Stomach (tissue), 8 donors: ENCODE measurements at regions not wholly inside any gene's neighbourhood (a gene's known extent, or its start where the extent isn't known, plus 50 kb on each side); places are given as distances from the start of the nearest gene placed in this dataset.

Experiments
- DNase-seq, 2 donors: peaks; one replicate each; pipeline versions ENCODE4 v3.0.0 to v3.0.0-alpha.2; 2013 to 2019
- H3K27ac ChIP-seq, 5 donors: fragments of 200-600 bp in 4 of 5; sonication (generic) in 4 of 5; one replicate each; pipeline ENCODE4 v1.5.1; 2013 to 2019; ENCODE audit warnings: mild to moderate bottlenecking in 1 of 5, moderate library complexity in 1 of 5
- H3K27me3 ChIP-seq, 3 donors: fragments of 200-600 bp; sonication (generic); one replicate each; pipeline ENCODE4 v1.5.1; 2017 to 2019; ENCODE audit warnings: mixed run types in 1 of 3
- H3K36me3 ChIP-seq, 4 donors: fragments of 200-600 bp; sonication (generic); 1 replicate in 3 of 4; 2 replicates in 1 of 4; pipeline ENCODE4 v1.5.1; 2016 to 2019
- H3K4me1 ChIP-seq, 4 donors: fragments of 200-600 bp; sonication (generic); one replicate each; pipeline ENCODE4 v1.5.1; 2016 to 2019
- H3K4me3 ChIP-seq, 4 donors: fragments of 200-600 bp; sonication (generic) in 3 of 4; one replicate each; pipeline ENCODE4 v1.5.1; 2016 to 2019; ENCODE audit warnings: mild to moderate bottlenecking in 1 of 4
- H3K9me3 ChIP-seq, 4 donors: fragments of 200-600 bp; sonication (generic); one replicate each; pipeline ENCODE4 v1.5.1; 2016 to 2019
- CTCF ChIP-seq, 7 experiments: fragments of 450-650 bp in 4 of 7; fragments of 200-600 bp in 3 of 7; sonication (generic) in 3 of 7; IDR thresholded peaks; one replicate each; pipeline ENCODE4 v1.5.1; 2016 to 2019; ENCODE audit warnings: antibody characterized with exemption in 7 of 7, control low read depth in 2 of 7, mild to moderate bottlenecking in 1 of 7
- EP300 ChIP-seq: sonication (generic); formaldehyde crosslinking; IDR thresholded peaks from one replicate; pipeline ENCODE4 v1.6.1; 2017; ENCODE audit warnings: antibody characterized with exemption
- POLR2A ChIP-seq, 4 donors: fragments of 450-650 bp; IDR thresholded peaks; one replicate each; pipeline ENCODE4 v1.6.1; 2016; ENCODE audit warnings: antibody characterized with exemption in 4 of 4, control low read depth in 2 of 4, mild to moderate bottlenecking in 1 of 4, moderate library complexity in 1 of 4
- POLR2AphosphoS5 ChIP-seq, 3 donors: sonication (generic); formaldehyde crosslinking; IDR thresholded peaks; one replicate each; pipeline ENCODE4 v1.6.1; 2016; ENCODE audit warnings: antibody characterized with exemption in 3 of 3
- WGBS, 5 donors: extraction: QIAGEN DNeasy Blood & Tissue Kit in 3 of 5; methylation state at CpG; one replicate each; pipeline versions ENCODE4 v1.1.5 to v1.1.7; 2013 to 2018; 5-methylcytosine and 5-hydroxymethylcytosine counted together
- intact Hi-C: fragments of 100-400 bp; cut with DNase I; formaldehyde crosslinking; loops from one replicate; pipeline ENCODE4 v1.15.1; 2023; ENCODE audit warnings: low total_unique reads
- donor health status: healthy with polysubstance abuse.
- donor health status: Bipolar disorder and iron deficiency.
- donor health status: healthy.

GRCh38 chr14:62347562-62348011 is 585.4 kb downstream of the SNAPC1 start:
- Histone ChIP-seq H3K4me3 (no peak overlapping the region), H3K27ac (no peak overlapping the region), H3K9me3 (peaks cover 0 to 14% (median 10%) of the 10 kb centered on the region in 4 donors), H3K36me3 (no peaks in the 10 kb centered on the region), H3K4me1 (no peaks in the 10 kb centered on the region), H3K27me3 (no peaks in the 10 kb centered on the region)
- DNase-seq: no peak
- intact Hi-C loops: no loop called here
- 72 to 85% (median 82%) methylated on average over 5 of the region's 5 CpGs for WGBS, 5 donors
- no peak for TF ChIP-seq POLR2A (IDR thresholded peaks at IDR 0.05)
- no peak for TF ChIP-seq CTCF (IDR thresholded peaks at IDR 0.05)

- Histone ChIP-seq H3K36me3 (no peaks in the 10 kb centered on the region), H3K9me3 (peaks cover 0 to 44% (median 24%) of the 10 kb centered on the region in 4 donors), H3K27ac (no peak overlapping the region), H3K27me3 (no peaks in the 10 kb centered on the region), H3K4me1 (no peaks in the 10 kb centered on the region), H3K4me3 (no peak overlapping the region)
- intact Hi-C loops: no loop called here
- DNase-seq: no peak
- no peak for TF ChIP-seq CTCF (IDR thresholded peaks at IDR 0.05)
- no peak for TF ChIP-seq EP300
- TF ChIP-seq POLR2AphosphoS5 (IDR thresholded peaks at IDR 0.05): no peak
- TF ChIP-seq POLR2A (IDR thresholded peaks at IDR 0.05): no peak
Measured at GRCh38 chr14:62357362-62357761, 595.1 kb downstream of the SNAPC1 start.

- Histone ChIP-seq H3K27me3 (no peaks in the 10 kb centered on the region), H3K27ac (no peak overlapping the region), H3K36me3 (no peaks in the 10 kb centered on the region), H3K4me1 (no peaks in the 10 kb centered on the region), H3K9me3 (no peaks in the 10 kb centered on the region), H3K4me3 (no peak overlapping the region)
- TF ChIP-seq POLR2AphosphoS5 (IDR thresholded peaks at IDR 0.05) (no peak), POLR2A (IDR thresholded peaks at IDR 0.05) (no peak), EP300 (no peak), CTCF (IDR thresholded peaks at IDR 0.05) (no peak)
- intact Hi-C loops: no loop called here
- WGBS, 5 donors: 58 to 72% (median 66%) methylated on average over 2 of the region's 2 CpGs
- no peak for DNase-seq
Measured at GRCh38 chr14:62364161-62364560, 601.9 kb downstream of the SNAPC1 start.

- no peaks in the 10 kb centered on the region for H3K27me3 ChIP-seq
Measured at GRCh38 chr14:62364800-62365280, 602.6 kb downstream of the SNAPC1 start.

More at GRCh38 chr14:62364800-62365280, 602.6 kb downstream of the SNAPC1 start:
- TF ChIP-seq POLR2A (IDR thresholded peaks at IDR 0.05) (no peak), CTCF (IDR thresholded peaks at IDR 0.05) (no peak), EP300 (no peak), POLR2AphosphoS5 (IDR thresholded peaks at IDR 0.05) (no peak)
- Histone ChIP-seq H3K4me1 (no peaks in the 10 kb centered on the region), H3K36me3 (no peaks in the 10 kb centered on the region), H3K9me3 (no peaks in the 10 kb centered on the region), H3K27ac (no peak overlapping the region), H3K4me3 (no peak overlapping the region)
- DNase-seq: no peak
- intact Hi-C loops: no loop called here
- WGBS, 5 donors: 51 to 65% (median 56%) methylated on average over 4 of the region's 4 CpGs
